ENCODE measurements at regions not wholly inside any gene's neighbourhood (a gene's known extent, or its start where the extent isn't known, plus 50 kb on each side); places are given as distances from the start of the nearest gene placed in this dataset.
A peak's percentile ranks its signal among the peaks of the same experiment; 100 is the strongest.

- Histone ChIP-seq H2AFZ (ENCODE audit: low read length) (no peak overlapping the region), H3K36me3 (replicated peaks in 1 of 2; ENCODE audit: control insufficient read depth in 1 of 2, insufficient read depth in 2 of 2, low read length in 2 of 2) (no peaks in the 10 kb centered on the region), H3K27ac (ENCODE audit: extremely low read length, insufficient read depth, low read length) (no peak overlapping the region), H3K4me1 (ENCODE audit: insufficient read depth, low read length) (peaks cover 71% of the 10 kb centered on the region), H3K9me3 (ENCODE audit: low read length) (peaks cover 4% of the 10 kb centered on the region; the same call in 1 of the 2 replicates), H3K9ac (ENCODE audit: insufficient read depth, low read depth, low read length) (no peak overlapping the region), H3K4me3 (replicated peaks in 1 of 3; ENCODE audit: insufficient read depth in 1 of 3, low read depth in 2 of 3, low read length in 3 of 3) (no peak overlapping the region), H3K4me2 (ENCODE audit: low read depth, low read length) (peak overlapping the region; percentile 26; the same call in 1 of the 2 replicates), H3K79me2 (ENCODE audit: insufficient read depth, low read length) (no peaks in the 10 kb centered on the region), H3K27me3 (ENCODE audit: control insufficient read depth in 1 of 2, insufficient read depth in 2 of 2, low read length in 2 of 2) (no peaks in the 10 kb centered on the region), H4K20me1 (ENCODE audit: insufficient read depth, low read length) (no peaks in the 10 kb centered on the region)
- no TSS peak for BruUV-seq (replicated peaks)
- FAIRE-seq (peak; percentile 61), DNase-seq (ENCODE audit: low spot score) (peak; percentile 50), ATAC-seq (peak; percentile 72)
- POLR2A ChIA-PET: interaction anchor here (1.3 kb wide), 1 partner anchor 62 kb away, joined by 6 read pairs; no protein-coding TSS in a partner anchor
- WGBS (ENCODE audit: low lambda C conversion rate): 14% methylated on average over 8 of the region's 8 CpGs
- intact Hi-C loops (cut with micrococcal nuclease; ENCODE audit: unreplicated experiment): no loop called here
- CTCF ChIA-PET (ENCODE audit: low intra/inter-chr PET ratio, low total read pairs): no interaction called here
- in situ Hi-C loops (cut with HindIII; ENCODE audit: extremely low pct_ligation_motif_present, low pct_unique_long_range_greater_than_20kb): no loop called here
- TF ChIP-seq ARID5B (CRISPR knock-in tag; IDR thresholded peaks at IDR 0.05) (peak; percentile 46; the same call in 1 of the 2 replicates), ZSCAN25 (CRISPR knock-in tag; IDR thresholded peaks at IDR 0.05) (no peak), FOXA1 (IDR thresholded peaks at IDR 0.05) (no peak), FOXA1 (CRISPR knock-in tag; IDR thresholded peaks at IDR 0.05) (peak; percentile 69), GATAD2A (CRISPR knock-in tag; IDR thresholded peaks at IDR 0.05) (peak; percentile 38; the same call in 1 of the 2 replicates), PATZ1 (CRISPR knock-in tag; IDR thresholded peaks at IDR 0.05) (peak; percentile 34; the same call in 1 of the 2 replicates), HNF4A (CRISPR knock-in tag; IDR thresholded peaks at IDR 0.05) (peak; percentile 46), PREB (CRISPR knock-in tag; IDR thresholded peaks at IDR 0.05) (no peak), PLSCR1 (CRISPR knock-in tag; IDR thresholded peaks at IDR 0.05; ENCODE audit: borderline replicate concordance) (no peak), TFDP1 (CRISPR knock-in tag; IDR thresholded peaks at IDR 0.05; ENCODE audit: borderline replicate concordance) (peak; percentile 30; the same call in 1 of the 2 replicates), SYNCRIP (IDR thresholded peaks at IDR 0.05; ENCODE audit: insufficient read depth, low read depth, low read length) (no peak), FOXP1 (IDR thresholded peaks at IDR 0.05) (no peak), FOXP1 (CRISPR knock-in tag; IDR thresholded peaks at IDR 0.05) (peak; percentile 33; the same call in 1 of the 2 replicates), PITX1 (CRISPR knock-in tag; IDR thresholded peaks at IDR 0.05) (peak; percentile 15; the same call in 1 of the 2 replicates), SOX13 (IDR thresholded peaks at IDR 0.05) (no peak), SOX13 (CRISPR knock-in tag; conservative IDR thresholded peaks at IDR 0.05 in 1 of 2, IDR thresholded peaks at IDR 0.05 in 1 of 2) (peak in 1 of 2 experiments; percentile 48; a peak in 1 of 4 replicates), XRCC5 (optimal IDR thresholded peaks at IDR 0.05; ENCODE audit: low read length) (peak; percentile 15), SALL1 (CRISPR knock-in tag; IDR thresholded peaks at IDR 0.05) (0 out of 2 replicates have a peak, but pooled peaks have one; percentile 16)
Observed at GRCh38 chr1:234662148-234662547, 52.2 kb upstream of the IRF2BP2 start.
